ENCODE measurements at regions not wholly inside any gene's neighbourhood (a gene's known extent, or its start where the extent isn't known, plus 50 kb on each side); places are given as distances from the start of the nearest gene placed in this dataset.

DNA sequence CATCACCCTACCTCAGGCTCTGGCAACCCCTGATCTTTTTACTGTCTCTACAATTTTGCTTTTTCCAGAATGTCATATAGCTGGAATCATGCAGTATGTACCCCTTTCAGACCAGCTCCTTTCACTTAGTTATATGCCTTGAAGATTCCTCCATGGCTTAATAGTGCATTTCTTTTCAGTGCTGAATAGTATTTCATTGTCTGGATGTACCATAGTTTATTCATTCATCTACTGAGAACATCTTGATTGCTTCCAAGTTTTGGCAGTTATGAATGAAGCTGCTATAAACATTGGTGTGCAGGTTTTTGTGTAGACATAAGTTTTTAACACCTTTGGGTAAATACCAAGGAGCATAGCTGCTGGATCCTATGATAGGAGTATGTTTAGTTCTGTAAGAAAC is 50.8 kb upstream of the ANP32A start:
- no peak for DNase-seq (ENCODE audit: low read depth)

GRCh38 chr15:68874788-68875187 is 54.1 kb upstream of the ANP32A start:
- DNase-seq (ENCODE audit: low read depth), result no peak

DNA sequence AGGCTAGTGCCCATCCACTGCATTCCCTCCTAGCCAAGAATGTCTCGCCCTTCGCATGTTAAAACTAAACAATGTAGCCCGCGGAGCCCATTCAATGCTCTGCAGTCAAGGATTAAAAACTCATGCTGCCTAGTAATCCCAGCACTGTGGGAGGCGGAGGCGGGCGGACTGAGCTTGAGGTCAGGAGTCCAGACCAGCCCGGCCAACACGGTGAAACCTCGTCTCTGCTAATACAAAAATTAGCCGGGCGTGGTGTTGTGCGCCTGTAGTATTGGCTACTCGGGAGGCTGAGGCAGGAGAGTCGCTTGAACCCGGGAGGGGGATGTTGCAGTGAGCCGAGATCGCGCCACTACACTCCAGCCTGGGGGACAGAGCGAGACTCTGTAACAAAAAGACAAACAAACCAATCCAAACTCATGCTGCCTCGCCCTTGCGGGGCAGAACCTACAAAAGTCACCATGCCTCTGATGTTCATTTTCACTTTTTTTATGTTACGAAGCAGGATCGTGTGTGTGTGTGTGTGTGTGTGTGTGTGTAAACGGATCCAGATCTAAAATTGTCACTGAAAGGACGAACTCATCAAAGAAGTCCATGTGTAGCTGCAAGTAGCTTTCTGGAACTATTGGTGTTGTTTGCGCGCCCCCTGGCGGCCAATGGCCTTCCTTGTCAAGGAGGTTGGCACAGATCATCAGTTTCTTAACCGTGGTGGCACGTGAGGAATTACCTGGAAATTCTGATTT is 54.8 kb upstream of the SPESP1 start:
- DNase-seq (ENCODE audit: low read depth), result peak; percentile 86

DNA sequence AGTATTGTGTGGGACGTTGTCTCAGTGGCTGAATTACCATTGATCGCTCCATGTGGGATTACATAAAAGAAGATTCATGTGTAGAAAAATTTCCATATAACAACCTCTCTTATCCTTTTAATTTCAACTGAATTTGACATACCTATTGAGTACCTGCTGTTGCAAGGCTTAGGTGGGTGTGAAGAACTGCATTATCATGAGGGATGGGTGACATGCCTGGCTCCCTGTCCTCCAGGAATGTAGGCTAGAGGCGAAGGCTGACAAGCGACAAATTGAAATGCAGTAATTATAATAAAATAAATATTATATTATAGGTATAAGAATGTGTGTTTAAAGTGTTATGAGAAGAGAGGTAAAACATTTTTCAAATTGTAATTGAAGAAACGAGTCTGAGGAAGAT is 52.7 kb upstream of the SPESP1 start:
- DNase-seq (ENCODE audit: low read depth), result no peak

DNA sequence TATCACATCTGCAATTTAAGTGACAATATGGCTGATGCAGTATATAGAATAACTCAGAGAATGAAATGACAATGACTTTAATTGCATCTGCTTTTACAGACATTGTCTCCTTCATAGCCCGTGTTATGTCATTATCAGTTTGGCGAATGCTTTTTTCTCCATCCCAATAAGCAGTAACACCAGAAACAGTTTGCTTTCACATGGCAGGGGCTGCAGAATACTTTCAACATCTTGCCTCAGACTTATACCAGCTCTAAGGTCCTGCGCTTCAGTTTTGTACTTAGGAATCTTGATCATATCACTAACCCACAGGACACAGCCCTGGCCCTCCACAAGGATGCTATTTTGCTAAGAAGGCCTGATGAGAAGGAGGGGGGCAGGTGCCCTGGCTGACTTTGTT is 49.9 kb upstream of the SPESP1 start:
- DNase-seq (ENCODE audit: low read depth), result no peak
